Body of pancreas (tissue), 4 donors: ENCODE measurements at regions not wholly inside any gene's neighbourhood (a gene's known extent, or its start where the extent isn't known, plus 50 kb on each side); places are given as distances from the start of the nearest gene placed in this dataset.

Source experiments
- ATAC-seq: fragments of 150-250 bp; one replicate; pipeline ENCODE4 v1.9.1; 2016
- DNase-seq, 4 donors: peaks; one replicate each; pipeline ENCODE4 v3.0.0-alpha.2; 2019
- H3K27ac ChIP-seq, 4 donors: fragments of 200-600 bp; sonication (generic); 1 replicate in 3 of 4; 2 replicates in 1 of 4; pipeline versions ENCODE4 v1.5.1 to v1.6.1; 2016 to 2019; ENCODE audit warnings: mild to moderate bottlenecking in 1 of 4, mixed read lengths in 1 of 4, moderate library complexity in 1 of 4
- H3K27me3 ChIP-seq, 2 donors: fragments of 200-600 bp; sonication (generic); one replicate each; pipeline ENCODE4 v1.6.0; 2016; ENCODE audit warnings: mild to moderate bottlenecking in 1 of 2
- H3K36me3 ChIP-seq, 2 donors: fragments of 200-600 bp; sonication (generic); replicated peaks in 1 of 2; 2 replicates each; pipeline ENCODE4 v1.5.1; 2016; ENCODE audit warnings: low read depth in 2 of 2; ENCODE audit not compliant: insufficient read depth in 1 of 2
- H3K4me1 ChIP-seq: fragments of 200-600 bp; sonication (generic); one replicate; pipeline ENCODE4 v1.6.0; 2016
- H3K4me3 ChIP-seq, 2 donors: fragments of 200-600 bp; sonication (generic); 1 replicate in 1 of 2; 2 replicates in 1 of 2; pipeline ENCODE4 v1.5.1; 2016 to 2019
- H3K9me3 ChIP-seq, 3 donors: fragments of 200-600 bp; sonication (generic); 1 replicate in 2 of 3; 2 replicates in 1 of 3; pipeline ENCODE4 v1.5.1; 2016
- CTCF ChIP-seq, 7 experiments: fragments of 450-650 bp in 4 of 7; fragments of 200-600 bp in 3 of 7; sonication (generic) in 3 of 7; IDR thresholded peaks; one replicate each; pipeline ENCODE4 v1.5.1; 2016 to 2019; ENCODE audit warnings: antibody characterized with exemption in 7 of 7
- POLR2A ChIP-seq, 3 donors: fragments of 450-650 bp; IDR thresholded peaks; one replicate each; pipeline ENCODE4 v1.6.1; 2016; ENCODE audit warnings: antibody characterized with exemption in 3 of 3, mild to moderate bottlenecking in 2 of 3
- WGBS, 2 donors: methylation state at CpG; one replicate each; pipeline ENCODE4 v1.1.5; 2017; 5-methylcytosine and 5-hydroxymethylcytosine counted together
- intact Hi-C: fragments of 100-400 bp; cut with DNase I; formaldehyde crosslinking; loops from one replicate; pipeline ENCODE4 v1.15.1; 2023

GRCh38 chr2:11094021-11094810, 61.1 kb upstream of the SLC66A3 start:
- Histone ChIP-seq H3K36me3 (no peaks in the 10 kb centered on the region), H3K4me3 (no peak overlapping the region), H3K27me3 (no peaks in the 10 kb centered on the region), H3K27ac (no peak overlapping the region), H3K9me3 (no peaks in the 10 kb centered on the region), H3K4me1 (no peaks in the 10 kb centered on the region)
- DNase-seq (no peak), ATAC-seq (no peak)
- WGBS, 2 donors = 74 to 76% methylated on average over 15 to 17 of the region's 19 CpGs
- TF ChIP-seq POLR2A (IDR thresholded peaks at IDR 0.05) = no peak
- TF ChIP-seq CTCF (IDR thresholded peaks at IDR 0.05) = no peak
- intact Hi-C loops = loop anchor here (10.0 kb wide), 1 partner anchor 129 kb away; no protein-coding TSS in a partner anchor

- no peak for TF ChIP-seq CTCF (IDR thresholded peaks at IDR 0.05)
- TF ChIP-seq POLR2A (IDR thresholded peaks at IDR 0.05) = no peak
- DNase-seq (no peak), ATAC-seq (no peak)
- WGBS, 2 donors = 57 to 63% methylated on average over 10 of the region's 10 CpGs
- Histone ChIP-seq H3K4me1 (no peaks in the 10 kb centered on the region), H3K36me3 (no peaks in the 10 kb centered on the region), H3K9me3 (no peaks in the 10 kb centered on the region), H3K4me3 (no peak overlapping the region), H3K27me3 (no peaks in the 10 kb centered on the region), H3K27ac (no peak overlapping the region)
- intact Hi-C loops = loop anchor here (10.0 kb wide), 1 partner anchor 132 kb away; no protein-coding TSS in a partner anchor
These were observed 58.7 kb upstream of the SLC66A3 start for GRCh38 chr2:11096591-11096990.

DNA sequence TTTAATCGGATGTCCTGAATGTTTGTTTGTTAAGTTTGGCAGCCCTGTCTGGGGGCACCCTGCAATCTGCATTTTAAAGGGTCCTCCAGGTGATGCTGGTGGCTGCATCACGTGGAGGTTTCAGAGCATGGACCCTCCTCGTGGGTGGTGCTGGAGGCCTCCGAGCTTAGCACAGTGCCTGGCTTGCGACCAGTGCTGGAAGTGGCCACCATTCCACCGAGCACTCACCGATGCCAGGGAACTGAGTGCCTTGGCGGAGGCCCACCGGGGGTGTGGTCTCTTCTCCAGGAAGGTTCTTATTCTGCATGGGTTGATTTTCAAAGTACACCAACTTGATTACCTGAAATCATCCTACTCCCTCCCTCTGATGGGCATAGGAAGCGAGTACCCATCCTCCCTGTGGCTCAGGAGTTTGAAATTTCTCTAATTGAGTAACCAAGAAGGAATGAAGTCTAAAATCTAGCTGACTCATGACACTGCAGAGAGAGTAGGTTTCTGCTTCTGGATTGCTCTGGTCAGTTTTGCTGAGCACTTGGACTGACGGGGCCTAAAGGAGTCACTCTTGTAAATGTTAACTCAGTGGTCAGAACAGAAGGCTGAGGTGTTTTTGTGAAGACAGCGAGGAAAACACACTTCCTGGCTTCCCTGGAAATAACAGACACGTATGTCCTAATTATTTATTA, 58.1 kb upstream of the SLC66A3 start:
- TF ChIP-seq CTCF (IDR thresholded peaks at IDR 0.05) (no peak), POLR2A (IDR thresholded peaks at IDR 0.05) (no peak)
- ATAC-seq = no peak

GRCh38 chr2:11097854-11098387, 57.3 kb upstream of the SLC66A3 start:
- DNase-seq = no peak

More for the DNA sequence above, 58.1 kb upstream of the SLC66A3 start:
- Histone ChIP-seq H3K4me1 (no peaks in the 10 kb centered on the region), H3K36me3 (no peaks in the 10 kb centered on the region), H3K27ac (no peak overlapping the region), H3K9me3 (no peaks in the 10 kb centered on the region), H3K27me3 (no peaks in the 10 kb centered on the region), H3K4me3 (no peak overlapping the region)
- intact Hi-C loops = loop anchor here (10.0 kb wide), 1 partner anchor 132 kb away; no protein-coding TSS in a partner anchor
- WGBS, 2 donors = 70 to 82% methylated on average over 5 to 13 of the region's 13 CpGs
- DNase-seq = no peak

More at GRCh38 chr2:11097854-11098387, 57.3 kb upstream of the SLC66A3 start:
- no peaks in the 10 kb centered on the region for H3K27me3 ChIP-seq
- H3K36me3 ChIP-seq = no peaks in the 10 kb centered on the region
- no peaks in the 10 kb centered on the region for H3K9me3 ChIP-seq
- no peak overlapping the region for H3K4me3 ChIP-seq
- no peak overlapping the region for H3K27ac ChIP-seq
- ATAC-seq = peak; percentile 35
- WGBS, 2 donors = 74 to 82% methylated on average over 13 of the region's 13 CpGs
- TF ChIP-seq CTCF (IDR thresholded peaks at IDR 0.05) = no peak
- TF ChIP-seq POLR2A (IDR thresholded peaks at IDR 0.05) = no peak
- intact Hi-C loops = loop anchor here (10.0 kb wide), 1 partner anchor 133 kb away; no protein-coding TSS in a partner anchor
- H3K4me1 ChIP-seq = no peaks in the 10 kb centered on the region
